ENCODE measurements at regions not wholly inside any gene's neighbourhood (a gene's known extent, or its start where the extent isn't known, plus 50 kb on each side); places are given as distances from the start of the nearest gene placed in this dataset.

GRCh38 chr13:107906131-107906530 is 309.2 kb downstream of the LIG4 start:
- DNase-seq = no peak

DNA sequence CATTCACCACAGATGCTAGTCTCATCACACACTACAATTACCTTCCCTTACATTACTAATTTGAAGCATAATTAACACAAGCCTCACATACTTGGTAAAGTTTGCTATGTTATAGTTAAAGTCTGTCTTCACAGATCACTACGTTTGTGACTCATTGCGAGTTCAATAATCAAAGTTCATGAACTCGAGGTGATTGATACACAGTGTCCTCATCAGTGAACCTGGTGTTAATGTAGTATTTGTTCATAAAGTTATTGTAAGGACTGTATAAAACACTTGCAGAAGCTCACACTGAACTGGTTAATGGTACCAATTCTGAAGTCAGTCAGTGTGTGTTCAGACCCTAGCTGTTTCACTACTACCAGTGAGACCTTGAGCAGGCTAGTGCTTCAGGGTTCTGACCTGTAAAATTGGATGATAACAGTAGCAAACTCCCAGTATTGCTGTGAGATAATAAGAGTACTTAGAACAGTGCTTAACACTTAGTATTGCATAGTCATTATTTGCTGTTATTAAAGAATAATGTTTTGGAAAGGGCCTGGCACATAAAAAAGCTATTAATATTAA is 313.3 kb downstream of the LIG4 start:
- no peak for DNase-seq

DNA sequence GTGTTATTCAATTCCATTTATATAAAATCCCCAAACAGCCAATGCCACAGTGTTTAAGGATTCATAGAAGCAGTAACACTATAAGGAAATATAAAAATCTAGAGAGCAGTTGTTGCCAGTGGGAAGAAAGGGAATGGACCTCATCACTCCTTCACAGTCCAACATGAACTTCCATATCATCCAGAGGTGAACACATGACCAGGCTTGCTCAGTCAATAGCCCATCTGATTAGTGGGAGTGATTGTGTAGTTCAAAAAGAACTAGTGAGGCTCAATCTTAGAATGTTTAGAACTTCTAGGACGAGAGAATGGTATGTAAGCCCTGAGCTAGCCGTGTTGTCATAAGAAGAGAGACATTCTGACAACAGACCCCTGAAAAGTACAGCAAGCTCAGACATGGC is 314.1 kb downstream of the LIG4 start:
- no peak for DNase-seq

DNA sequence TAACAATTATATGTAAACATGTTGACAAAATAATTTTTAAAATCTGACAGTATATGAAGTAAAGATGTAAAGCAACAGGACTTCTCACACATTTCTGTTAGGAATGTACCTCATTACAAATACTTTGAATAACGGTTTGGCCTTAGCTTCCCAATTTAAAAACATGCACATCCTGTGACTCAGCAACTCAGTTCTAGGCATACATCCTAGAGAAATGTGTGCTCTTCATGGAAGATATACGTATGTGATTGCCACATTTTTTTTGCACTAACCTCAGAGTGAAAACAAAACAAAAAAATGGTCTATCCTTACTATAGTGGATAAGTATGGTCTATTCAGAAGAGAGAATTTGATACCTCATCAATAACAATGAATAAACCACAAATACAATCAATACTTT is 314.6 kb downstream of the LIG4 start:
- DNase-seq = no peak

DNA sequence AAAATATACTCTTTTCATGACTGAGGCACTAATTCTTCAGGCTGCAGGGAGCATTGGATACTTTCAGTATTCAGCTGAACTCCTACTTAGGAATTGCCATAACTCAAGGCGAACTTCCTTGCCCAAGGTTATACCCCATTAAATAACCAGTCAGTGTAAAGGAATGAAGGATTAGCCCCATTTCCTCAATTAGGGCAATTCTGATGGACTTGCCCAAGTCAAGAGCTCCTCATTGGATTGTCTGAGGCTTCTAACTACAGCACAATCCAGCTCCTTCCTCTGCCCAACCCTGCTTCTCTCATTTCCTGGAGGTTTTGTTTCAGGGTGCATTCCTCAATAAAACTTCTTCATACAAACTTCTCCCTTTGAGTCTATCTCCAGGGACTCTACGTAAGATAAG is 329.2 kb downstream of the LIG4 start:
- DNase-seq = no peak

GRCh38 chr13:107884564-107884963 is 330.8 kb downstream of the LIG4 start:
- no peak for DNase-seq

DNA sequence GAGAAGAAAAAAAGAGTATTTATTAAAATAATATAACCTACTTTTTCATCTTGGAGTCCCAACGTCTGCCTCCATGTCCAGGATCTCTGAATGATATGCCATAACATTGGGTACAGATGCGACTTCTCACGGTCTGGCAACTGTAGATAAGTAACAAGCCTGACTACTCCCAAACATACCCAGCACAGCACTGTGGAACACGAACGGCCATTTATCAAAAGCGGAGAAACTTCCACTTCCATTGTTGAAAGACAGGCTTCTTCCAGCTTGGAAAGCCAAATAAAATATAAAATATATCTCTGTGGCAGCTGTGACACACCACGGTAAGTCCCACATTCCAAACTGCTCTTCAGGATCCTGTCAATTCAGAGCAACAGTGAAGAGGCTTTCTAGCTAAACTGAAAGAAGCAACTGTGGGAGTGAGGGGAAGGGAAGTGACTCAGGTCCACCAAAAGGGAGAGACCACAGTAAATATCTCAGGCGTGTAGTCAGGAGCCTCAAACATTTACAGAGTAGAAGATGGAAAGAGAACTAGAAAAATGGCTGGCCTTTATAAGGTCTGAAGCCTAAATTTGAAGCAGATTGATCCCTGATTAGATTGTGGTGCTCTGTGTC is 331.7 kb downstream of the LIG4 start:
- peak; percentile 12 for DNase-seq

DNA sequence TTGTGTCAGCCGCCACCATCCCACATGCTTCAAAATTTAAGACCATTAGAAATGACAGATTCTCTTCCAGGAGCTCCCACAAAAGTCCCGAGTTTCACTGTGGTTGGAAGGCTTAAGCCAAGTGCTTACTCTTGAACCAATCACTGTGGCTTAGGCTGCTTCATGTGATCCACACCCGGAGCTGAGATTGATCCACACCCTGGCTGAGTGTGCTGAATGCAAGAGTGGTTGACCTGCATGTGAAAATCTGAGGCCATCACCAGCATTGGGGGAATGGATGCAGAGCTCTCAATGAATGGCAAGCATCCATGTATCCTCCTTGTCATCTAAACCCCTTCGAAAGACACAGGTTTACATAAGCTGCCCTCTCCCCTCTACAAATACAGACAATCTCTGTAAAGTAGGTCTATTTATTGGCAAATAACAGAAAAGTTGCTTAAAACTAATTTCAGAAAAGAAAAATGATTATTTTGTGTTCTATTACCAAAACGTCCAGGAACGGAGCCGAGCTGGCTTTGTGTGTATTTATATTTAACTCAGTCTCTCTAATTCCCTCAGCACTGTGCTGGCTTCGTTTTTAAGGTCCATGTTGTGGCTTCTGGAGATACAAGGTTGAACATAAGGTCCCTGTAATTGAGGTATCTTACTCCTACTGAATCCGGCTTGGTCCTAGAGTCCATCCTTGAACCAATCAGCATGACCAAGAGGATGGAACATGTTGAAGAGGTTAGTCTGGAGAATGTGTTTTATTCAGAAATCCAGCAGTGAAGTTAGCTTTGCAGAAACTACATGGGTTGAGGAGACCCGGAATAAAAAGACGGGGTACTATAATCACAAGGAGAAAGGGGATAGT is 332.4 kb downstream of the LIG4 start:
- DNase-seq = no peak

DNA sequence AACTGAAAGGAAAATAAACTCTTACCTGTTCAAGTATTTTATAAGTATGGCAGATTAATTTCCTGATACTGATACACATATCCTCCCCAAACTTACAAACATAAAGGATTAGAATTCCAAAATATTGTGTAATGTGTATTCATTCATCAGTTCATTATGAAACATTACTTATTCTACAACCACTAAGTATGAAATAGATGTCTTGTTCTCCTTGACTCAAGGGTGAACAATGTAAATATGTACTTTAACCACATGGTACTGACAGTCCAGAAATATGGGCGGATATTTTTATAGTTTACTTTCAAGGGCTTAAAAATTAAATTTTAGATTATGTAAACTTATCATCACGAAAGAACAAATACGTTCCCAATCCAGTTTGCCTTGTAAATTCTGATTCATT is 334.0 kb downstream of the LIG4 start:
- no peak for DNase-seq

DNA sequence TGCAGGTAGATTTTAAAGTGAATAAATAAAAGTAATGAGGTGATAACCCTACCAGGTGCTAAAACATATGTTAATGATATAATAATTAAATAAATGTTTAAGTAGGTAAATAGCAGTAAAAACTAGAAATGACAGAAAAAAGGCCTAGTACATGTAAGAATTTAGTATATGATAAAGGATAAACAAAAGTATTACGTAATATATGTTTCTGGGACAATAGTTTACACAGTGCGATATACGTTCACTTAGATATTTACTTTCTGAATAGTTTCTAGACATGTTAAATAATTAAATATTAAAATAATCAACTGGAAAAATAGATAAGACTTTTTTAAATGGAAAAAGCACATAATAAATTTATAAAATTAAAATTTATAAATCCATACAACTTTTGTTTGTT is 340.9 kb downstream of the LIG4 start:
- DNase-seq = no peak

DNA sequence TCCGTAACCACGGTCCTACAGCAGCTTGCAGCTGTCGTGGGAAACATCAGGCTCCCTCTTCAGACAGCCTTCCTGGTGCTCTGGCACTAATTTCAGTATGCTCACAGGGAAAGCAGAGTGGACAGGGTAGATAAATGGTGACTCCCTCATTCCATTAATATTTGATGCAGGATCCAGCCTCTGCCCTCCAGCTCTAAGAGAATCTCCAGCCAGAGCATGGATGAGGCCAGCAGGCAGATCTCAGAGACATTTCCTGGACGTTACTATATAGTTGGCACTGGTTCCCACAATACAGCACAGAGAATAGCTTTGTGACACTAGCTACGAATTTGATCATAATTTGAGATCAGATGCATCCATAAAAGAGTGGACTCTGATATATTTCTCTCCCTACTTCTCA is 341.4 kb downstream of the LIG4 start:
- DNase-seq = no peak

DNA sequence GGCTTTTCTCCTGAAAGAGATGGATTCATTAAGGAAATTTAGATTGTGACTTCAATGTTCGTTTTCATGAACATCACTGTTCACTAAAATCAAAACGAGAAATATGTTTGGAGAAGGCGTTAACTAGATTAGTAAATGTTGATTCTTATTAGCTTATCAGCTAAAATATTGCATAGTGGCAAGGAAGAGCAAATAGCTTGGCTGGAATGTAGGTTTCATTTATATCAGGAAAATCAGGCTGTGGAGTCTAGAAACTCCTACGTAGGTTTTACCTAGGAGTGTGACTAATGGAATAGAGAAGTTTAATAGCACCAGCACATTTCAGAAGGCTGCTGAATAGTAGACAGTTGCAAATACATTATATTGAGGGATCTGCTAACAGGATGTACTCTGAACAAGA is 344.9 kb downstream of the LIG4 start:
- DNase-seq = no peak

GRCh38 chr13:107867701-107868661 is 347.4 kb downstream of the LIG4 start:
- no peak for DNase-seq

GRCh38 chr13:107866941-107867623 is 348.3 kb downstream of the LIG4 start:
- DNase-seq = peak; percentile 40

- DNase-seq = peak; percentile 31
These were observed 349.1 kb downstream of the LIG4 start for GRCh38 chr13:107866032-107866940.

GRCh38 chr13:107865643-107866031 is 349.7 kb downstream of the LIG4 start:
- no peak for DNase-seq

GRCh38 chr13:107865318-107865575 is 350.1 kb downstream of the LIG4 start:
- no peak for DNase-seq

GRCh38 chr13:107864543-107865317 is 350.6 kb downstream of the LIG4 start:
- no peak for DNase-seq

- DNase-seq = no peak
These were observed 355.1 kb downstream of the LIG4 start for GRCh38 chr13:107860284-107860683.

DNA sequence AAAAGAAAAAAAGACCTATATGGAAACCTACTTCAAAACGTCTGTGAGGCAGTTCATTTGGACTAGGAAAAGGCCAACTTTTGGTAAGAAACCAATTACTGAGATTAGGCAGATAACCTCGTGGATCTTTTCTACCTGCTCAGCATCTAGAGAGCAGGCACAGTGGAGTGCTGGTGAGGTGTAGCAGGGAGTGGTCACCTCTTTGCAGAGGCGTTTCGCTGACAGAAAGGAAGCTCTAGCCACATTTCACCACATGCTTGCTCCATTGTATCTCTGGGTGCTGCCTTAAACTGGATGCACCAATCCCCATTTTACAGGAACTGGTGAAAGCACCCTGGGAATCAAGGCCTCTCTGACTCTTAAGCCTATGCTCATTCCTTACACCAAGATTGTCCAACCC is 360.5 kb downstream of the LIG4 start:
- no peak for DNase-seq

DNA sequence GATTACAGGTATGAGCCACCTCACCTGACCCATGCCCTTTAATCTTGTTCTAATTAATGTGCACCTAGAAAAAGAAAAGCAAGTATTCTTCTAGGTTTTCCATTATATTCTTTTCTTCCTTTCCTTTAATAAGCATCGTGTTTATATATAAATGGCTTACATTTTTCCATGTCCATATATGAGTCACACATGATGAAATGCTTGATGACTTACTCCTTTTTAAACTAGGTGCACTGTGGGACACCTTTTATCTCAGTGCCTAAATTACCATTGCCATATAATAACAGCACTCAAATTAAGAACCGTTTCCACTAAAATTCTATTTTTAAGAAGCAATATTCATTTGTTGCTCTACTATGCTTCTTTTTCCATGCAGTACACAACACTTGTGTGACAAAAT is 363.3 kb downstream of the LIG4 start:
- DNase-seq = no peak
